Muscle of arm (tissue), 1 donor: ENCODE measurements at regions not wholly inside any gene's neighbourhood (a gene's known extent, or its start where the extent isn't known, plus 50 kb on each side); places are given as distances from the start of the nearest gene placed in this dataset.

Experiments
- DNase-seq: peaks from one replicate; pipeline ENCODE4 v3.0.0-alpha.2; 2013

DNA sequence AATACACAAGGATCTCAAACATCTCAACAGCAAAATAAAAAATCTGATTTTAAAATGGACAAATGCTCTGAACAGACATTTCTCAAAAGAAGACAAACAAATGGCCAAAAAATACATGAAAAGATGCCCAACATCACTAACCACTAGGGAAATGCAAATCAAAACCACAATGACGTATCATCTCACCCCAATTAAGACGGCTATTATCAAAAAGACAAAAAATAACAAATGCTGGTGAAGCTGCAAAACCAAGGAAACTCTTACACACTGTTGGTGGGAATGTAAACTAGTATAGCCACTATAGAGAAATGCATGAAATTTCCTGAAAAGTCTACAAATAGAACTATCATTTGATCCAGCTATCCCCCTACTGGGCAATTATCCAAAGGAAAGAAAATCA lies 145.0 kb downstream of the BTG1 start:
- DNase-seq: no peak

- no peak for DNase-seq
Measured at GRCh38 chr12:91999823-92000222, 145.8 kb downstream of the BTG1 start.

- DNase-seq: no peak
Measured at GRCh38 chr12:91998316-91998715, 147.3 kb downstream of the BTG1 start.

DNA sequence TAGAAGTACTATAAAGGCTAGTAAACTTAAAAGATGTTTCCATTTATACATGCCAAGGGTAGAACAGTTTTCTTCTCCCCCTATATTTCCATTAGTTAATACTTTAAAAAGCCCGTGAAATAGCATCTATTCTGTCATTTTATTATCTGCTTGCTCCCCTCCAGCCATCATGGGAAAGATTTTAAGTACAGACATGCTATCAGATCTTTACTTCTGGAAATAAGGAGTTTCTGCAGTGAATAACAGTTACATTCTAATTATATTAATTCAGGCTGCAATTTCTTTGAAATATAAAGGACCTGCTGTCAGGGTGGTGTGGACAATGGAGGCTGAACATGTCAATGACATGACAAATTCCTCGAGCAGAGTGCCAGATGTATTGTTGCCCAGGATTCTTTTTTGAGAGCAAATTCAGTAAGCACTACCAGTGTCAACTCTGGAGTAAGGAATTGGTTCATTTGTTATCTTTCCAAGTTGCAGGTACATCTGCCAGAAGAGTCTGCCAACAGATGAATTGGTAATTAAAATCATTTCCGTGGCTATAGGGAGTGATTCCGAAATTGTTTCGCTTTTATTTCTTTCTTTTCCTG lies 151.3 kb downstream of the BTG1 start:
- no peak for DNase-seq

DNA sequence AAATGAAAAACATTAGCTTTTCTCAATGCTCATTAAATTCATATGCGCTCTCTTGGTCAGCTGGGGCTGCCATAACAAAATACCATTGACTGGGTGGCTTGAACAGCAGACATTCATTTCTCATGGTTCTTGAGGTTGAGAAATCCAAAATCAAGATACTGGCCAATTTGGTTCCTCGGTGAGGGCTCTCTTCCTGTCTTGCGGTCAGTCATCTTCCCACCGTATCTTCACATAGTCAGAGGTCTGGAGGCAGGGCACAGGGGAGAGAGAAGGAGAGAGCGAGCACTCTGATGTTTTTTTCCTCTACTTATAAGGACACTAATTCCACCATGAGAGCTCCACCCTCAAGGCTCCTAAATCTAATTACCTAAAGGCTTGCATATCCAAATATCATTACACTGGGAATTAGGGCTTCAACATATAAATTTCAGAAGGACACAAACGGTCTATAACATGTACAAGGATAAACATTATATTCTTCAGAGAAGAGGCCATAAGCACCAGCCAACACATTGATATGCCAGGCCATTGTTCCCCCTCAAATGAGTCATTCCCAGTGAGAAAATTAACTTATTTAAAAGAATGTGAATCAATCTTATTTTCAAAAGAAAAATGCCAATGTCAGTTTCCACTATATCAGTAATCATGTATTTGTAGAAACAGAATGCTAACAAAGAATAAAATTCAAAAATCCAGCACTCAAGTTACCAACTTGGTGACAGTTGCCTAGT lies 152.2 kb downstream of the BTG1 start:
- DNase-seq: no peak

DNA sequence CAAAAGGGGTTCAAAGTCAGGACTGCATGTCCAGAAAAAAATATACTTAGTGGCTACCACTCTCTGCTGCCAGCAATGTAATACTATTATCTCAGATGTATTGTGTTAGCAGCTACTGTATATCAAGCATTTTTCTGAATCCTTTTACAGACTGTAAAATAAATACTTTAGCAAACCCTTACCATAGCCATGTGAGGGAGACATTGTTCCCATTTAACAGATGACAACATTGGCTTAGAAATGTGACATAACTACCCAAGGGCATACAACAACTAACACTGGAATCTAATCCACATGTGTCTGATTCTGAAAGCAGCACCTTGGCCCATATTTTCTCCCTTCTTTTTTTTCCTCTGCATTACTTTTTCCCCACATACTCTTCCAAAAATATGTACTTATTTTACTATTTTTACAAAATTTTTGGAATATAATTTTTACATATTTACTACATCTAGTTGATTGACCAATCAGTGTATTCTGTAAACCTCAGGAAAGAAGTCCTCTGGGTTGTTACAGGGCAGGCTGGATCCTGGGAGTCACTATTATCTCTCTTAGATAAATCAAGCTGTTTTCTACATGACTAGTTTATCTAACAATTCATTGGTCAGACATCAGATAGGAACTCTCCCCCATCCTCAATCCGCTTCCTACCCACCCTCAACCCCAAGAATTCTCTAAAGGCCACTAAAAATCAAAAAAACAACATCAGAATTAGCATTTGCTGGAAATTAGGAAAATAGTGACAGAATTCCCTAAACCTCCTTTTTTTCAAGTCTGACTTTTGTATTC lies 154.1 kb downstream of the BTG1 start:
- no peak for DNase-seq

- no peak for DNase-seq
Measured at GRCh38 chr12:91990525-91990924, 155.1 kb downstream of the BTG1 start.

- no peak for DNase-seq
Measured at GRCh38 chr12:91989143-91989542, 156.5 kb downstream of the BTG1 start.

DNA sequence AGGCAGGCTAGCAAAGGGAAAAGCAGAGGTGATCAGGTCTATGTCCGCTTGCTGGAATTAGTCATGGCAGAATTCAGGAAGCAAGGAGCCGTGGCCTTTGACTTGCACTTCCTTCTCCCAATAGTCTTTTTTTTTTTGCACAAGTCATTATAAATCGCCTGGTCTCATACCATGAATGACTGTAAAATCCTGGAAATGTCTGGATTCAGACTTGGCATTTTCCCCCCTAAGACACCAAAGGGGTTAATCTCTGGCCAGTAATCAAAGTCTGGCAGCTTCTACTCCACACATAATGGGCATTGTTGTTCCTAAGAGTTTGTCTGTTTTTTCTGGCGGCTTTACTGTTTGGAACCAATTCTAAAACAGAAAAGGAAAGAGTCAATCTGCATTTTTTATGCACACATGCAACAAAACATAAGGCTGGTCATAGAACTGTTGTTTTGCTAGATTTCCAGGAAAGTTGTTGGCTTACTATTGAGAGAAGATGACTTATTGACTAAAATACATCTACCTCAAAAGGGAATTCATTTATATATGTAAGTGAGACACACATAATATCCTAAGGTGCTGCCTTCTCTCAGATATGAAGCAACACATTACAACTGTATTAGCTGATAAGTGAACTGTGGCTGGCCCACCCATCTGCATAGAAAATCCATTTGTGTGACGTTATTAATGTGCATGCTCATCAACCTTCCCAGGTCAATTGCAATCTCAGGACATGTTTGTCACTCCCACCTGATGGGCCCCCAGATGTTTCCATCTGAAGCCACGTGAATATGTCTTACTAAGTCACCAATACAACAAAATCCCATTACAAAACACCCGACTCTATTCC lies 157.3 kb downstream of the BTG1 start:
- DNase-seq: no peak

DNA sequence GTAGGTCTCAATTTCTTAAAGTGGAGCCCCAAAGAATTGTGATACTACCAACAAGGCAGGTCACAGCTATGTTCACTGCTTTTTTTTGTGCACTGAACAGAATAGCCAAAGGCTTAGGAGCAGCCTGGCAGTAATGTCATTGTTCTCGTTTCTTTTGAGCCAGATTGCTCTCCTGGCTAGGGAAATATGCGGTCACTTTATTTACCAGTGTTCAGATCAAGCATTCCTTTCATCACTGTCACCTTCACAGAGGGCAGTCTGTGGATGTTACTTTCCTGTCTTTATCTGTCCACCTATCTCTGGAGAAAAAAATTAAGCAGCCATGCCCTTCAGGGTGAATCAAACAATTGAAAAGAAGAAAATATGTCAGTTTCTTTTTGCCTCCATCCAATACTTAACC lies 159.6 kb downstream of the BTG1 start:
- DNase-seq: no peak

DNA sequence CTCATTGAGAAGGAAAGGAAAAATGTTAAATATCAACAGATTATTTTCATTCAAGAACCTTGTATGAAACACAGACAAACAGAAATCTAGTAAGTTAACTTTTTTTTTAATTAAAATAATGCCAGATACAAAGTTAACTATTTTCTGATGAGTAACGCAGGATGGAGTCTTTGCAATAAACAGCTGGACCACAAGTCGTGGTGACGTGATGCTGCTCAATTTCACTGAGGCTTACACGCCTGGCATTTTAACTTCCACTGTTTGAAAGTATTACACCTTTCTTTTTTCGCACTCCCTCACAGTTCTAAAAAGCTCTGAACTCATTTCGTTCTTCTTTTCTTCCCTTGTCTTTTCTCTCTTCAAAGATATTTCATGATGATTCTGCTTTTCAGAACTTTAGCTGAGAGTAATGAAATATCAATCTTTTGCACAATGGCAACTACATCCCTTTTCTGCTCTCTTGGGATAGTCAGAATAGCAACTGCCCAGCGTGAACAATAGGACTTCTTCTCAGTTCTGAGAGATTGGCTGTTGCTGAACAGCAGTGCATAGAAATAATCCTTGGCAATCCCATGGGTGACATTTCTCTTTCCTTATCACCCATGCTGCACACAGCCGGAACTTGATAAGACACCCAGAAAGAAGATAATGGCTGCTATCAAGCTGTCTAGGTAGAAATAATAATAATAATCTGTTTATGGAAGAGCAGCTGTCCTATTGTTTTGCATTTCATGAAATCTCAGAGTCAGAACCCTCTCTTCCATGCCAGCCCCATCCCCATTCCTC lies 160.5 kb downstream of the BTG1 start:
- no peak for DNase-seq

DNA sequence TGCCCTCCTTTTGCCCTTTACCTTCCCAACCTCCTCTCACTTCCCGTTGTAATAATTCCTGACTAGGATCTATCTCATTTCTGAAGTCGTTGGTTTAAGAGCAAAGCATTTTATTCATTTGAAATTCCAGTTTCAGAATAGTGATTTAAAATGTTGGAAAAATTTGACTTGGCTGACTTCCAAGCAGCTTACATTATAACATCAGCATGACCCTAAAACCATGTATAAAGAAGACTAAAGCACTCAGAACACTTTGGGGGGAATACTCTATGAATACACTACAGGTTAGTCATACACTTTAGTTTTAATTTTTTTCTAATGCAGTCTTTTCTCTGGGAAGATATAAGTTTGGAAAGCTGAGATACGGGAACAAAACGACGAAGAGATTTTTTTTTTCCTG lies 161.1 kb downstream of the BTG1 start:
- DNase-seq: peak; percentile 43

DNA sequence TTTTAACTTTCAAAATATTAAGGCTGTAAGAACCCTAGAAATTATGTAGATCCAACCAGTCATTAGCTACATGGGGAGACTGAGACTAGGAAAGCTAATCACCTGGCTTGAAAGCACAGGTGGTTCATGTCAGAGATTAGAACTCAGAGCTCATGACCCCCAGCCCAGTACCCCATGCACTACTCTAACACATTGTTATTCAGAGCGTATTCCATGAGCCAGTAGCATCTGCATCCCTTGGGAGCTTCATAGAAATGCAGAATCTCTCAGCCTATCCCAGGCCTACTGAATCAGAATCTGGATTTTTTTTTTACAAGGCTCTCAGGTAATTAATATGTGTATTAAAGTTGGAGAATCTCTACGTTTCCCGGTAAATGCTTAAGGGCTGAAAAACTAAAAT lies 161.7 kb downstream of the BTG1 start:
- no peak for DNase-seq

DNA sequence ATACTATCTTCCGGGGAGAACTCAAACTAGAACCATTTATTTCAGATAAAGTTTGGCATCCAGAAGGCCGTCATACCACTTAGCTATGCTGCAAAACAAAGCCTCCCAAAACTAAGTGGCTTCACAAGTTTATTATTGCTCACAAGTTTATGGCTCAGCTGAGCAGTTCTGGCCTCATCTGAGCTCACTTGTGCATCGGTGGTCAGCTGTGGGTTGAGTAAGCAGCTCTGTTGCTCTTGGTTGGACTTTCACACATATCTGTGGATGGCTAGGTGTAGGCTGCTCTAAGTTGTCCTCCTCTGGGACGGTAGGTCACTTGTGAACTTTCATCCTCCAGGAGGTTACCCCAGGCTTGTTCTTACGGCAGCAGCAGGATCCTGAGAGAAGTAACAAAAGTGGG lies 162.7 kb downstream of the BTG1 start:
- DNase-seq: no peak

DNA sequence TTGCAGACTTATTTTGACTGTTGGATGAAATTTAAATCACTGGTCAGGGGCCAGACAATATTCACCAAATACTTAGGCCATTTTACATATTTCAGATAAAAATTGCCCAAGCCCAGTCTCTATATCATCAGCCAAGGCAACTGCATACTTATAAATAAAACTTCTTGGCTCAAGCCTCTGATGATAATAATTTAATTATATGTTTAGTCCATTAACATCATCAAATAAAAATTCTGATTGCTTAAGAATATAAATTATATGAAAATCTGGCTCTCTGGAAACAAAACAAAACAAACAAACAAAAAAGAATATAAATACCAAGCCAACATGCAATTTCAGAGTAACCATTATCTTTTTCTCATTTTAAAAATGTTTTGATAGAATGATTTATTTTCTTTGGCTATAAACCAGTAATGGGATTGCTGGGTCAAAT lies 165.2 kb downstream of the BTG1 start:
- no peak for DNase-seq

- no peak for DNase-seq
Measured at GRCh38 chr12:91978143-91978542, 167.5 kb downstream of the BTG1 start.

GRCh38 chr12:91975891-91976290 lies 169.8 kb downstream of the BTG1 start:
- no peak for DNase-seq

GRCh38 chr12:91974541-91975085 lies 171.0 kb downstream of the BTG1 start:
- no peak for DNase-seq

DNA sequence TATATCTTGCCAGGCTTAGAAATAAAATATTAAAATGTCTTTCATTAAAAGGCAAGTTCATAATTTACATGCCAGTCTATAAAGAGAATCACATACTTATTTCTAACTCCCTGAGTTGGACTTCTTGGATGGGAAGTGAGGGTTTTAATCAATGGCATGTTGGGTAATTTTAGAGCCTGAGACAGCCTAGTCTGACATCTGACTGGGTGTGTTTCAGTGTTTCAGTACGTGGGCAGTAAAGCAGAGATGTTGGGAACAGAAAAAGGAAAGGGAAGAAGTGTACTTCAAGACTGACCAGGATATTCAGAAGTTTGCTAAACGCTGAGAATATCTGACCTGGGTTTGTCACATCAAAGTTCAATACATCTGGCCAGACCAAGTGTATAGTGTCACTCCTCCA lies 171.8 kb downstream of the BTG1 start:
- DNase-seq: no peak

DNA sequence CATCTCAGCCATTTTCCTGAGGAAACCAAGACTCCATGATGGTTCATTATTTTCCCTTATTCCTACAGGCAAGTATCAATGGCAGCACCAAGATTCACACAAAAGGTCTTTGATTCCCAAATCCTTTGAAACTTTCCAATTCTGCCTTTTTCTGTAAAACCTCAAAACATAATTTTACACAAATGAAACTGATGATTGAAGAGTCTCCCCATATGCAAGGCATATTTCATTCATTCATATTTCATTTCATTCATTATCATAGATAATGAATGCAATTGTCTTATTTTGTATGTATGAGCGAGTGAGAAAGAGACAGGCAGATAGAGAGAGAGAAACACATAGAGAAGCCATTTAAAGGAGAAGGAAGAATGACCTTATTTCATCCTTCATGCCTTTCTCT lies 172.8 kb downstream of the BTG1 start:
- no peak for DNase-seq

- DNase-seq: no peak
Measured at GRCh38 chr12:91968777-91969171, 176.9 kb downstream of the BTG1 start.
